ELR (cell line): ENCODE measurements at regions not wholly inside any gene's neighbourhood (a gene's known extent, or its start where the extent isn't known, plus 50 kb on each side); places are given as distances from the start of the nearest gene placed in this dataset.

Experiments
- DNase-seq: peaks from one replicate; pipeline ENCODE4 v3.0.0-alpha.2; 2015; ENCODE audit warnings: low read depth

DNA sequence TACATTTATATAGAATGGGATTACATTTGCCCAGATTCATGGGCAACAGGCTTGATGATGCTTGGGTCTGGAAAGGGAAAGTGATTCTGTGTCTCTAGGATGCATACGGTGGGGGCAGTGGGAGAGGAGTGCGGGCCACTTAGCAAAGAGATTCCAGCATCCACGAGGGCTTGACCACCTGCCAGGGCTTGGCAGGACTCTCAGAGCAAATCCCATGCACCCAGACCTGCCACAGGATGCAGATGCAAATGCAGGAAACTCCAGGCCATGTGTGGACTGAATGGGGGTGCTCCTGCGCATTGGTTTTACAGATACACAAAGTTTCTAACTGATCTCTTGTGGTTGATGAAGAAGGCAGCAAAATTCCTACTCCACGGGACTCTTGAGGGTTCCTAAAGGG, 334.7 kb downstream of the CYRIA start:
- DNase-seq: no peak

DNA sequence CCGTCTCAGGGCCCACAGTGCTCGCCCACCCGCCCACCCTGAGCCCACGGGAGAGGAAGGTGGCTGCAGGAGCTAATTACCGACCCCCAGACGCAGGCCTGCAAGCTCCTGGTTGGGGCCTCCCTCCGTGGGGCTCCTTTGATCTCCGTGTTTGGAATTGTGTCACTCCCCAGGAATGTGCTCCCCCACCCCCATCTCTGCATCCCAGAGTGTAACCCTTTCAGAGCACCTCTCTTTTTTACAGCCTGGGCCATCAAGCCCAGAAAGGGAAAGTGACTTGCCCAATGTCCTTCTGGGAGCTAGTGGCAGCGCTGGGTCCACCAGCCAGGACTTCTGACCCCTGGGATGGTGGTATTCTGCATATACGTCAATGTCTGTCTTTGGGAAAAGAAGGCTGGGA, 335.1 kb downstream of the CYRIA start:
- DNase-seq: no peak

DNA sequence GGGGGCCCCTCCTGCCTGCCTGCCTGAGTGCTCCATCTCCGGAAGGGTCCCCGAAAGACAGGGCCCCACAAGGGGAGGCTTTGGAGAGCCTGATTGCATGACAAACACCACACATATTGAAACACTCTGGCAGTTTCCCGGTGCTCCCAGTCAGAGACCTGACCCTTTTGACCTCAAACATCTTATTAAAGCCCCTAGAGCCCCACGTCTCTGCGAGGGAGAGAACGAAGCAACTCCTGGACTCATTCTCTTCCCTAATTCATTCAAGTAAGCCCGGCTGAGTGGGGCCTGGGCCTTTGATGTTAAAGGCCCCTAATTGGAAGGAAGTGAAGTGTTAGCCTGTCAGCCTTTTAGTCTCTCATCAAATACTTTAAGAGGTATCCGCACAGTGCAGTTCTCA, 335.6 kb downstream of the CYRIA start:
- DNase-seq: no peak

DNA sequence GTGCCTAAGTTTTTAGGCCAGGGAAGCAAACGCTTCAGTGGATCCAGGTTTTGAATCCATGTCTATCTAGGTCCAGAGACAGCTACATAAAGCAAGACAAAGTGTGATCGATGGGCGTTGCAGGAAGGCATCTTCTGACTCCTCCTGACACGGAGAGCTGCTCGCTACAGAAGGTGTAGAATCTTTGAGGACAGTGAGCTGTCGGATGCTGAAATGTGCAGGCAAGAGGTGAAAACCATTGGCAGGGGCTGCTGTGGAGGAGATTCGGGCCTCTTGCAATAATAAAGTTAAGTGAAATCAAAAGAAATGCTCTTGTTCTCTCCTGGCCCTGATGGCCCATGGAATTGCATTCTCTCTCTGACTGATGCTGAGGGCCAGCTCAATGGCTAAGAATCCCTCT, 336.2 kb downstream of the CYRIA start:
- no peak for DNase-seq

DNA sequence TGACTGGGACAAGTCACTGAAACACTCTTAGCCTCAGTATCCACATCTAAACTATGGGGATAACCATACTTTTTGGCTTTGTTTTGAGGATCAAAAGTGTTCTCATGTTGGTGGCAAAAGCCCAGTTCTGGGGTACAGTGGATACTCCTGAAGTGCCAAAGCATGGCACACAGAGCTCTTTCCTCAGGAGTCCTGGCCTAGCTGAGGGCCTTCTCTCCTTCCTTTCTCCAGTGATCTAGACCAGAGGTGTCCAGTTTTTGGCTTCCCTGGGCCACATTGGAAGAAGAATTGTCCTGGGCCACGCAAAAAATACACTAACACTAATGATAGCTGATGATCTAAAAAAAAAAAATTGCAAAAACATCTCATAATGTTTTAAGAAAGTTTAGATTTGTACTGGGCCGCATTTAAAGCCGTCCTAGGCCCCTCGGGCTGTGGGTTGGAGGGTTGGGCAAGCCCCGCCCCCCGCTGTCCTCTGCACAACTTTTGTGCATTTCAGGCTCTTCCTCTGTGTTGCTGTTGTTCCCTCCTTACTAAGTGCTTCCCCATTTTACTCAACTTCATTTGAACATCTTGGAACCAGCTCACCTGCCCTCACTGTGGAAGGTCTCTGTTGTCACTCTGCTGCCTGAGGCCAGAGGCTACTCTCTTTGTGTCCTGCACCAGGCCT, 337.0 kb downstream of the CYRIA start:
- DNase-seq: no peak

DNA sequence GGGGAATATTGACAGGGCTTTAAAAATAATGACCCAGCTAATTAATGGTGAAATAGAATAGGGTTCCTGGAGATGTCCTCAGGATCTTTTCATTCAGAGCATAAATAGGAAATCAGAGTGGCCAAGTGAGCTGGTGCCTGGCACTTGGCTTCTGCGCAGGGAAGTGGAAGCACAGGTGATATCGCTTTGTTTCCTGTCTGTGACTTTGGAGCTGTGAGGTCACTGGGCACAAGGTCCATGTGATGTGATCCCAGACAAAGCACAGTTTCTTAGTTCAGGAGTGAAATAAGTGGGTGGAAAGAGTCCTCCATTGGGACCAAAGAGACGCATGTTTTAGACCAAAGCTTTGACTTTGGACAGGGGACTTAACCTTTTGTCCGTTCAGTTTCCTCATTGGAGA, 338.3 kb downstream of the CYRIA start:
- DNase-seq: no peak

DNA sequence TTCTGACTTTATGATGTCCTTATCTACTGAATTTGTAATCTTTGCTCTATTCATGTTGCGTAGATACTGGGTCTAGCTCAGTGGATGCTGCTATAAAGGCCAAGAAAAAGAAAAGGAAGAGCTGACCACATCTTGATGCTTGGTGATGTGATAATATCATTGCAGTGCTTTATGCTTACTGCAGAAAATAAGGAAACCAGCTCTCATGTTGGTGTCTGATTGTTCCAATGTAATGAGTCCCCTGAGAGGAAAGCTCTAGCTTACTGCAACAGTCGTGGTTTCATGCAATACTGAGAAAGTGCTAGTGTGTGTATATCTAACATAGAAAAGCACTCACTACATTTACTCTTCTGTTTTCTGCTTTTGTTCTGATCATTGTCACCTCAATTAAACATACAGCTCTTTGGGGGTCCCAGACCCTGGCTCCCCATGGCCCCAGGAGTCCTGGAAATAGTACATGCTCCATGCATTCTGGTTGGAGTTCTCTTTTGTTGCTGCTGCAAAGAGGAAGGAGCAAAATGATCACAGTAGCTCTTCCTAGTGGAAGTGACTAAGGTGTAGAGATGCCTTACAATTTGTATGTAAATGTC, 338.8 kb downstream of the CYRIA start:
- DNase-seq: no peak

DNA sequence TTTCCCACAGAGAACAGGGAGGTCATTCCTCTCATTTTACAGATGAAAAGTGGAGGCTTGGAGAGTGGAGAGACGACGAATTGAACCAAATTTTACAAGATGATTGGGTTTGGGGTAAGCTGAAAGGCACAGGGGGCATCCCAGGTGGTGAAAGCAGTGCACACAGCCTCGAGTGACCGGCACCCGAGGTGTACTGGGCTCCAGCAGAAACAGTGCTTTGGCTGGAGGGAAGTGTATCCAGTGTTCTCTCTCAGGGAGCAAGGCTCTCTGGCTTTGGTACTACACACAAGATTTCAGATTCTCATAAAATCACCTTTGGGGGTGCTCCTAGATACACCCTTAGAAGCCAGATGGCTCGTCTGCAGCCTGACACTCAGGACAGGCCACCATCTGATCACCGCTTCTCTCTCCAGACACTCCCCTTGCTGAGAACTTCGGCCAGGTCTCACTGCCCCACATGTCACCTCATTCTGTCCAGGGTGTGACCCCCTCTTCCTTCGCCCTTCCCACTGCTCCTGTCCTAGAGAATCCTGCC, 339.6 kb downstream of the CYRIA start:
- DNase-seq: no peak

DNA sequence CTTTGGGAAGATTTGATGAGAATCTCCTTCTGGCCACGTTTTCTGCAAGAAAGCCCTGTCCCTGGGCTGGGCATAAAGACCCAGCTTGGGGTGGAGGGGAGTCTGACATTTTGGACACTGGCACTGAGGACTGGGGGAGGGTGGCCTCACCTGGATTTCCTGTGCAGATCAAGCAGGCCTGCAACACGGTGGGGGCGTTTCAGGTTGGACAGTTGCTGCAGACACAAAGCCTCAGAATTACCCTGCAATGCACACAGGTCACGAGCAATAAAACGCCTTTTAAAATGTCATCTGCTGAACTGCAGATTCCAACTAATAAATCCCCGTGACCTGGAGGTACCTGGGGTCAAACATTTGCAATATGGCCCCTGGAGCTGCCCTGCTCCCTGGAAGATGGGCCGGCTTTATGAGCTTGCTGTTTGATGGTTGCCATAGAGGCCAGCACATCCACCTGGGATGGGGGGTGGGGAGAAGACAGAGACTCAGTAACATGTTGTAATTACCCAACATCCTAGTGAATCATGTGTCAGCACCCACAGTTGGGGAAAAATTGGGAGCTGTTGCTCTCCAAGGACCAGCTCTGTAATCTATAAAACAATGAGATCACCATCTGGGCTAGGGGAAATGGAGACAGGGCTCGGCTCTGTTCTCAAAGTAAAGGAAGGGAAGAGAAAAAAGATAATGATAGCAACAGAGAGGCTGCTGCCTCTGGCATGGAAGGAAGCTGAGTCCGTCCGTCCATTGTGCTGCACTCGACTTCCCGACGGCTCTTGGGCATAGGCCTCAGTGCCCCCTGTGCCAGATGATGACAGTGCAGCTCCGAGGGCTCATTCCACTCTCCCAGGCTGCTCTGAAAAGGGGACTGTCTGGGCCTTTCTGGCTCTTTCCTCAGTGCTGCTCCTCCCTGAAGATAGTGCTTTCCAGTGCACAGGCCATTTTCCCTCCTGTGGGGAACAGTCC, 340.3 kb downstream of the CYRIA start:
- no peak for DNase-seq

DNA sequence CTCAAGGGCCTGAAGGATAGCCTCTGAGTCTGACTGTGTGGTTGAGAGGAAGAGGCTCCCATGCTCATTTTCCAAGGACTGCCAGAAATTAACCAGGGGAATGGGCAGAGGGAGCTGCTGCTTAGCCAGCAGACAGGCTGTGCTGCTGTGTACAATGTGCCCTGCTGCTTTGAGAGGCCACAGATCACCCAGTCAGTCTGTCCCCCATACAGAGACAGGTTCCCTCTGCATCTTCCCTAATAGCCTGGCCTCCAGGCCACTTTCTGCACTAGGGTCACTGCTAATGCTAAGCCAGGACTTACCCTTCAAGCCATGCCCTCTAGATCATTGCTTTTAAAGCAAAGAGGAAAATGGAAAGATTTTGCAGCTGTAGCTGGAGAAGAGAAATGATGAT, 341.1 kb downstream of the CYRIA start:
- DNase-seq: no peak

DNA sequence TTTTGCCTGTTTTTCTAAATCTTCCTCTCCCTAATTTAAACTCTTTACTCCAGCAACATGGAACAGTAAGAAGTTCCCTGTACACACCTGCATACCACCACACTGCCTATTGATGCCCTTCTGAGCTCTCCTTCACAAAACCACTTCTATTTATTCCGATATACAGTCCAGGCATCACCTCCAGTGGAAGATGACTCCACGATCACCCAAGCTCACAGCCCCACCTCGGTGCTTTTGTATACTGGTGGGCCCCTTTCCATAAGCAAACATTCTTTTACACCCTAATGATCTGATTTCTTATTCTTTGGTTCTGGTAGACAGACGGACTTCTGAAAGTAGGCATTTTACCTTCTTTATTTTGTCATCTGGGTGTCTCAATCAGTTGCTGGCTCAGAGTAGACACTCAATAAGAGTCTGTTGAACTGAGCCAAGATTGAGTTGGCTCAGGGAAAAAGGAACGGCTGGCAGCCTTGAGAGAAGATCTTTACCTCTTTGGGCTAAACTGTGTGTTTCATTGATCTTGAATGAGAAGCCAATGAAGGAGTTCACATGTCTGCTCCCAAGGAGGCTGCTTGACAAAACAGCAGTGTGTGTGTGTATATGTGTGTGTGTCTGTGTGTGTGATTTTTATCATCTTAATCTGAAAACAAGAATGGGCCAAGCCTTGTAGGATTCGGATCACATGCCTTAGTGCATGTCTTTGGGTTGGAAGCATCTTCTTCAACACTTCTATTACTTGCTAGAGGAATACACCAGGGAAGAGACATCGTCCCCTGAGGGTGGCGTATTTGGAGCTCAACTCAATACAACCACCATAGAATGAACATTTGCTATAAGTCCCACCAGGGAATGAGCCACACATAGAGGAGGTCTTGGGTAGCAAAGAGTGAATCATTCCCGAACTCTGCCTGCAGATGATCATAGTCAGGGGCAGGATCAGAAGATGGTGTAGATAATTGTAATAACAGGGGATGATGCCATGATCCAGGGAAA, 341.8 kb downstream of the CYRIA start:
- DNase-seq: no peak

DNA sequence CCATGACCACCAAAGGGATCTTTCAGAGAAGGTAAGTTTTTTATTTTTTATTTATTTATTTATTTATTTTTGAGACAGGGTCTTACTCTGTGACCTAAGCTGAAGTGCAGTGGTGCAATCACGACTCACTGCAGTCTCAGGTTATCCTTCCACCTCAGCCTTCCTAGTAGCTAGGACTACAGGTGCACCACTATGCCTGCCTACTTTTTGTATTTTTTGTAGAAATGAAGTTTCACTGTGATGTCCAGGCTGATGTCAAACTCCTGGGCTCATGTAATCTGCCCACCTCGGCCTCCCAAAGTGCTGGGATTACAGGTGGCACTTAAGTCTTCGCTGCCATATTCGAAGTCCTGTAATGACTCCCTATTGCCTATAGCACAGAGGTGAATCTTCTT, 342.5 kb downstream of the CYRIA start:
- DNase-seq: no peak

DNA sequence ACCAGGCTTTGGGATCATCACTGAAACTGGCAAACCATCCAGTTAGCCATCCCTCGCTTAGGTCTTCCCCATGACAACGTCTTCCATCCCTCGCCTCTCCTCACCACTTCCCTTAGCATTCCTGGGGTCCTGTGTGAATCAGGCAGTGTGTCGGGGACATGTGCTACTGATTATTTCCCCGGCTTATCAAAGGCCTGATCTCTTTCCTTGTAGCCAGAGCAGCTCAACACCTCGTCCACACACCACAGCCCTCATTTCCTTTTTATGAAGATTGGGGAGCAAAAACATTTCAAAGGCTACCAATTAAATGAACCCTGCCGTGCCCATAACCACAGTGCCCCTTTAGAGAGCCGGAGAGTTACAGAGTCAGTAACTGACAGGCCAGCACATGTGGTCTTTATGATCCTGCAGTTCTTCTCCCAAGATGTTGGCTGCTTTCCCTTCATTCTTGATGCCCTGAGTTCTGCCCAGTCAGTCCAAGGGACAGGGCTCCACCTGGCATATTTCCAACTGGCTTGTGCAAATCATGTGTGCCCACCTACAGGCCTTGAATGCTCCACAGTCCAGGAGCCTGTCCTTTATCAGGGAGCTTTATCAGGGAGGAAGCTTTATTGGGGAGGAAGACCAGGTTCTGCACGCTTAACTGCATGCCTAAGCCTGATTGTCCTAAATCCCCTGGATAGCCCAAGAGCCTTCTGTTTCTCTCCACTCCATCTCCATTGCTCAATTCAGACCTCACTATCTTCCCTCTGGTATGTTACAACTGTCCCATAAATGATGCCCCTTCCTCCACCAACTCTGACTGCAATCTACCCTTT, 343.1 kb downstream of the CYRIA start:
- no peak for DNase-seq

DNA sequence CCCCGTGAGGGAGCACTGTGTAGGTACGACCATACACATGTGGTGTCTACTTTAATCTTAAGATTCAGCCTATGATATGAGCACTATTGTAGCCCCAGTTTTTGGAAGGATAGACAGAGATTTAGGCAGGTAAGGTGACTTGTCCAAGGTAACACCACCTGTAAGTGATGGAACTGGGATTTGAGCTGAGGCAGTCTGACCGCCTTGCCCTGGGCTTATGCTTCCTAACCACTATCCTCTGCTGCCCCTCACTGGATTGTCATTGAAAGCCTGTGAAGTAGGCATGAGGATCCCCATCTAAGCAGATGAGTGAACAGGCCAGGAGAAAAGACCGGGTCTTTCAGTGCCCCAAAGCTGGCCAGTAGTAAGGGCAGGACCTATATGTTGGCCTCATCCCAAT, 343.8 kb downstream of the CYRIA start:
- no peak for DNase-seq

DNA sequence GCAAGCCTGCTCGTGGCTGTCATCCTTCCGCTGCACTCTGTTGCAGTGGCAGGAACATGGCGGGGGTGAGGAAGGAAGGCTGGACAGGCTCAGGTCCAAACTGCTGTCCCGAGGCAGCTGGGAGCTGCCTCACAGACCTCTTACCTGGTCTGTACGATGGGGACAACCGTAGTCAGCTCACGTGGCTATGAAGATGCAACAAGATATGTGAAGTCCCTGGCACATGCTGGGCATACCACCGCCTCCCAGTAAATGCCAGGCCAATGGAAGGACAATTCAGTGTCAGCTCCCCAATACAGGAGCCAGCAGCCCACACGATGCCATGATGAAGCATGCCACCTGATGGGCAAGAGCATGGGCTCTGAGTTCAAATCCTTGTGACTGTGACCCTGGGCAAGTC, 344.4 kb downstream of the CYRIA start:
- no peak for DNase-seq

DNA sequence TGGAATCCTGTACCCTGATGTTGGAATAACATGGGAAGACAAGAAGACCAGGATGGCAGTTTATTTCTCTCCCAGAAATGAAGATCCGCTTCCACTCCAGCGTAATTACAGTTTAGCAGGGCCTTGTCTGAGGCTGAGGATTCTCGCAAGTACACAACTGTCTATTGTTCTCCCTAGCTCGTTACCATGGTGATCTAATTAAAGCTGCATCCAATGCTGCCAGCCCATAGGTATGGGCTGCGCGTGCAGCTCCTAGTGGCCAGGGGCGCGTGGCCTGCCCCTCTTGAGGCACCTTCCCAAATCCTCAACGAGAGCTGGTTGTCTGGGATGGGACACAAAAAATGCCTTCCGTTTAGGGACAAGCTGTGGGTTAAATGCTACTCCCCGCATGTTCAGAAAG, 344.9 kb downstream of the CYRIA start:
- DNase-seq: no peak

DNA sequence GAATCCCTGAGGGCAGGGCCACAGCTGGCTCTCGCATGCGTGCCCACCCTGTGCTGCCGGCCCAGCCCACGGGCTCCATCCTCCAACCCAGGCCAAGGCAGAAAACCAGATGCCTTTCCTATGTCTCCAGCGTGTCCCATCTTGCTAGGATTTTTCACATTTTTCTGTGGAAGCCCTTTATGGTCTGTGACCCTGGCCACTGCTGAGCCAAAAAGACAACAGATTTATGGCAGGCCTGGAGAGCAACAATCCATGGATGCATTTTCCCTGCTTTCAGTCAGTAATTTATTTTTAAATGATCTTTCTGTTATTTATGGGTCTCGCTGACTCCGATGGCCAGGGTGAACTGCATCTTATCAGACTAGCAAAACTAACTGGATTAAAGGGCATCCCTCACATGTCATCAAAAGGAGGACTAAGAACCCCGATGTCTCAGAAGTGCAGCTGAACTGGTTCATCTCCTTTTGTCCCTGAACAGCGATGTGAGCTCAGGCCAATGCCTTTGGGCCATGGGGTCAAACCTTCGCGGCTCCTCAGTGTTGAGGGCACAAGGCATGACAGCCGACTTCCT, 346.0 kb downstream of the CYRIA start:
- no peak for DNase-seq

DNA sequence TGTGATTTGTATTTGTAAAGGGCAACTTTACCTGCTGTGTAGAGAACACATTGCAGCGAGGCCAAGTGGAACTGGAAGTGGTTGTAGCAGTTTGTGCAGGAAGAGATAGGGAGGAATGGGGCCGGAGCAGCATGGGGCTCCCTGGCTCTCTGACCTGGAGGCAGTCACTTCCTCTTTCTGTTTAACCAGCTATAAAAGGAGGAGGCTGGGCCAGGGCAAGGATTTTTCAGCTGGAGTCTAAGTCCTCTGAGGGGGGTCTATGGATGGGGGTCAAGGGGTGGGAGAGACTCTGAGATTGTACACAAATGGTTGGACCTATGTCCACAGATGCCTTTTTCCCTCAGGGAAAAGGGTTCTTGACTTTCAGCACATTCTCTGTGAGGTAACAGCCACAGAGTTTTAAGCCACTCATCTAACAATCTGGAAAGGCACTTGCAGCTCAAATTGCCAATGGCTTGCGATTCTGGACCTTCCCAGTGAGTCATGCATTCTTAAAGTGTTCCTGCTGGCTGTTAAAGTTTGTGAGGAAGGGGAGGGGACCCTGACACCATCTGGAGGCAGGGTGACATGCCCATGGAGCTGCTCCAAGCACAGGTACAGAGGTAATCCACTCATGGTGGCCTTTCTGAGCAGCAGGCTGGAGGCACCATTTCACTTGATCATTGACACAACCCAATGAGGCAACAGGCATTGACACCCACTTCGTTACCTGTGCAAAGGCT, 347.0 kb downstream of the CYRIA start:
- no peak for DNase-seq

DNA sequence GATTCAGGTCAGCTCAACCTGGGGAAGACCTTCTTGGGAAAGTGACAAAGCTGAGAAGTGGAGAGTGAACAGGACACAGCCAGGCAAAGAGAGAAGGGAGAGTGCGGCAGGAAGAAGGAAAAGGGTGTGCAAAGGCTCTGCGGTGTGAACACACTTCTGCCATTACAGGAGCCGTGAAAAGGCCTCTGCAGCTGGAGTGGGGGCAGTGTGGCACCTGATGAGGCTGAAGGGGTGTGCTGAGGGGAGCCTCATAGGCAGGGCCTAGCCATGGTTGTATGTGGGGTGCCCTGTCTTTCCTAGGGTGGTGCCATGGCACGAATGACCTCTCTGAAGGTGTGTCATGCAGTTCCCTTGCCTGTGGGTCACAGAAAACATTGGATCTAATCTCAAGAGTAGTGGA, 347.6 kb downstream of the CYRIA start:
- DNase-seq: no peak
